Adrenal gland (tissue), 9 donors: ENCODE measurements at regions not wholly inside any gene's neighbourhood (a gene's known extent, or its start where the extent isn't known, plus 50 kb on each side); places are given as distances from the start of the nearest gene placed in this dataset.

ENCODE experiments used
- DNase-seq, 7 donors: peaks; one replicate each; pipeline ENCODE4 v3.0.0-alpha.2; 2019 to 2020
- H3K27ac ChIP-seq, 5 donors: fragments of 200-600 bp; sonication (generic) in 4 of 5; 1 replicate in 3 of 5; 2 replicates in 2 of 5; pipeline versions ENCODE4 v1.5.1 to v1.8.0; 2016 to 2020; ENCODE audit warnings: mild to moderate bottlenecking in 1 of 5
- H3K27me3 ChIP-seq: fragments of 200-600 bp; 2 replicates; pipeline ENCODE4 v1.8.0; 2021
- H3K36me3 ChIP-seq, 2 donors: fragments of 200-600 bp; replicated peaks in 1 of 2; 1 replicate in 1 of 2; 2 replicates in 1 of 2; pipeline versions ENCODE4 v1.5.1 to v1.8.0; 2018 to 2022
- H3K4me1 ChIP-seq, 2 donors: fragments of 200-600 bp; replicated peaks in 1 of 2; 1 replicate in 1 of 2; 2 replicates in 1 of 2; pipeline versions ENCODE4 v1.5.1 to v1.8.0; 2018 to 2021
- H3K4me3 ChIP-seq, 4 donors: fragments of 200-600 bp; sonication (generic) in 3 of 4; one replicate each; pipeline ENCODE4 v1.5.1; 2016 to 2018
- H3K9me3 ChIP-seq, 3 donors: fragments of 200-600 bp; sonication (generic) in 1 of 3; replicated peaks in 1 of 3; 1 replicate in 2 of 3; 2 replicates in 1 of 3; pipeline versions ENCODE4 v1.5.1 to v1.8.0; 2016 to 2021
- POLR2A ChIP-seq, 2 donors: fragments of 450-650 bp; IDR thresholded peaks; one replicate each; pipeline ENCODE4 v1.6.1; 2017; ENCODE audit warnings: antibody characterized with exemption in 2 of 2, mild to moderate bottlenecking in 2 of 2, moderate library complexity in 1 of 2
- WGBS, 4 donors: extraction: QIAGEN DNeasy Blood & Tissue Kit in 2 of 4; methylation state at CpG; one replicate each; pipeline versions ENCODE4 v1.1.5 to v1.1.7; 2013 to 2017; 5-methylcytosine and 5-hydroxymethylcytosine counted together
- intact Hi-C, 2 donors: fragments of 100-400 bp; cut with DNase I; formaldehyde crosslinking; loops; one replicate each; pipeline versions ENCODE4 v1.14.1 to v1.15.0; 2022 to 2023
- TF ChIP-seq, protein P1 (sequence below), 6 experiments: fragments of 450-650 bp in 4 of 6; fragments of 200-600 bp in 2 of 6; sonication (generic) in 1 of 6; IDR thresholded peaks; 1 replicate in 5 of 6; 2 replicates in 1 of 6; pipeline versions ENCODE4 v1.5.1 to v1.8.0; 2016 to 2021; ENCODE audit warnings: antibody characterized with exemption in 6 of 6, mild to moderate bottlenecking in 2 of 6, moderate library complexity in 1 of 6
- donor health status: healthy with polysubstance abuse.
- donor health status: Bipolar disorder and iron deficiency.
- donor health status: DM: yes; HTN: yes; CAD: no.
- donor health status: DM: no; HTN: no; CAD: no.
- donor health status: DM: no; HTN: no; CAD: no.

DNA sequence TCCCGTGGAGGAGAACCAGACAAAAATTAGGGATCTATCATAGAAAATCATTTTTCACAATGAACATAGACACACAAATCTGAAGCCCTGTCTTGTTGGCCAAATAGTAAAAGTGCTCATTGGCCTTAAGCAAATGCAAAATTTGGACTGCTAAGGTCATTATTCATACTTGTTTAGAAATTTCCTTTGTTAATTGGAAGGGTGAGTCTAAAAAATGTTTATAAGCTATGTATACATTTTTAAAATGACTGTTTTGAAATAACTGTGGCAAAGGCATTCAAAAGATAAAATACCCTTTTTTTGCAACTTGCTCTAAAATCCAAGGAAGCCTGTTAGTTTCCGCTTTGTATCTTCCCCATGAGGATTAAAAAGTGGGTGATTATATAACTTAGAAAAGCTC lies 195.0 kb downstream of the ZNF330 start:
- DNase-seq, result no peak
- Histone ChIP-seq H3K4me3 (no peak overlapping the region), H3K27ac (no peak overlapping the region), H3K9me3 (peaks cover 0 to 4% (median 0%) of the 10 kb centered on the region in 3 donors), H3K4me1 (no peaks in the 10 kb centered on the region), H3K36me3 (no peaks in the 10 kb centered on the region), H3K27me3 (no peaks in the 10 kb centered on the region)
- TF ChIP-seq POLR2A (IDR thresholded peaks at IDR 0.05), result no peak
- TF ChIP-seq, protein P1, sequence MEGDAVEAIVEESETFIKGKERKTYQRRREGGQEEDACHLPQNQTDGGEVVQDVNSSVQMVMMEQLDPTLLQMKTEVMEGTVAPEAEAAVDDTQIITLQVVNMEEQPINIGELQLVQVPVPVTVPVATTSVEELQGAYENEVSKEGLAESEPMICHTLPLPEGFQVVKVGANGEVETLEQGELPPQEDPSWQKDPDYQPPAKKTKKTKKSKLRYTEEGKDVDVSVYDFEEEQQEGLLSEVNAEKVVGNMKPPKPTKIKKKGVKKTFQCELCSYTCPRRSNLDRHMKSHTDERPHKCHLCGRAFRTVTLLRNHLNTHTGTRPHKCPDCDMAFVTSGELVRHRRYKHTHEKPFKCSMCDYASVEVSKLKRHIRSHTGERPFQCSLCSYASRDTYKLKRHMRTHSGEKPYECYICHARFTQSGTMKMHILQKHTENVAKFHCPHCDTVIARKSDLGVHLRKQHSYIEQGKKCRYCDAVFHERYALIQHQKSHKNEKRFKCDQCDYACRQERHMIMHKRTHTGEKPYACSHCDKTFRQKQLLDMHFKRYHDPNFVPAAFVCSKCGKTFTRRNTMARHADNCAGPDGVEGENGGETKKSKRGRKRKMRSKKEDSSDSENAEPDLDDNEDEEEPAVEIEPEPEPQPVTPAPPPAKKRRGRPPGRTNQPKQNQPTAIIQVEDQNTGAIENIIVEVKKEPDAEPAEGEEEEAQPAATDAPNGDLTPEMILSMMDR (IDR thresholded peaks at IDR 0.05), result no peak
- 41 to 78% (median 75%) methylated on average over 2 of the region's 2 CpGs for WGBS, 4 donors
- intact Hi-C loops, result no loop called here

DNA sequence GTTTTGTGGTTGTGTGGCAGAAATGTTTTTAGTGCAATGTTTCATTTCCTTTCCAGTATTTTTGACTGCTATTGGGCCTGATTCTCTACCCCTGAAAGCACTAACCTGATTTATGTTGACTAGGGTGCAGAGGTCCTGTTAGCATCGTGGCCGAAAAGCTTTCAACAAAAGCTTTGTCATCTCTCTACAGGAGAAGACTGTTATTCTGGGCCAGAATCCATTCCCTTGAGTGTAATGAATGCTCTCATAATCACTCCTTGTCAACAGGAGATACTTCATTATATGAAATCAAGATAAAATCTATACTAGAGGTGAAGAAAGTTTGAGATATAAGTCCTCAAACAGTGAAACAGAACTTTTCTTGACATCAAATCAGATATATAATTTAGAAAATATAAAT lies 195.5 kb downstream of the ZNF330 start:
- TF ChIP-seq, protein P1 (IDR thresholded peaks at IDR 0.05), result no peak
- no peak for TF ChIP-seq POLR2A (IDR thresholded peaks at IDR 0.05)
- H3K36me3 ChIP-seq, result no peaks in the 10 kb centered on the region
- H3K4me1 ChIP-seq, result no peaks in the 10 kb centered on the region
- H3K4me3 ChIP-seq, result no peak overlapping the region
- intact Hi-C loops, result no loop called here
- 20 to 56% (median 47%) methylated on average over 2 of the region's 2 CpGs for WGBS, 4 donors
- H3K9me3 ChIP-seq, result peaks cover 0 to 4% (median 3%) of the 10 kb centered on the region in 3 donors
- H3K27me3 ChIP-seq, result no peaks in the 10 kb centered on the region
- H3K27ac ChIP-seq, result no peak overlapping the region
- no peak for DNase-seq

DNA sequence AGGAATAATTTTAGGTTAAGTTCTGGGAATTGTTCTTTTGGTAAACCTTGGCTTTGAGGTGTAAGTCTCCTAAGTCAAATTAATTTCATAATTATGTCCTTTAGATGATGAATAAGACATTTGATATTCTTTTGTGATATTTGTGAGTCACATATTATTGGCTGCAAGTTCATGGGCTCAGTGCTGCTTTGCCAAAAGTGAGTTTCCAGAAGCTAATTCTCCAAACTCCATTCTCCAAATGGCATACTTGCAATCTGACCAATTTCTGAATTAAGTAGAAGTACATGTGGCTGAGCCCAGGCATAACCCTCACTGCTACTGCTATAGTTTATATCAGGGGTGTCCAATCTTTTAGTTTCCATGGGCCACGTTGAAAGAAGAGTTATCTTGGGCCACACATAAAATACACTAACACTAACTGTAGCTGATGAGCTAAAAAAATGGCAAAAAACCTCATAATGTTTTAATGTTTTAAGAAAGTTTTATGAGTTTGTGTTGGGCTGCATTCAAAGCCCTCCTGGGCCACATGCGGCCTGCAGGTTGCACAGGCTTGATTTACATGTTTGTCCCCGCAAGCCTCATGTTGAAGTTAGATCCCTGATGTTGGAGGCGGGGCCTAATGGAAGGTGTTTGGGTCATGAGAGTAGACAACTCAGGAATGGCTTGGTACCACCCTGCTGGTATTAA lies 196.1 kb downstream of the ZNF330 start:
- Histone ChIP-seq H3K36me3 (no peaks in the 10 kb centered on the region), H3K4me1 (no peaks in the 10 kb centered on the region), H3K4me3 (no peak overlapping the region), H3K27ac (no peak overlapping the region), H3K27me3 (no peaks in the 10 kb centered on the region), H3K9me3 (peaks cover 0 to 4% (median 3%) of the 10 kb centered on the region in 3 donors)
- 63 to 79% (median 68%) methylated on average over 4 of the region's 4 CpGs for WGBS, 4 donors
- TF ChIP-seq, protein P1 (IDR thresholded peaks at IDR 0.05), result no peak
- TF ChIP-seq POLR2A (IDR thresholded peaks at IDR 0.05), result no peak
- intact Hi-C loops, result no loop called here
- DNase-seq, result no peak

DNA sequence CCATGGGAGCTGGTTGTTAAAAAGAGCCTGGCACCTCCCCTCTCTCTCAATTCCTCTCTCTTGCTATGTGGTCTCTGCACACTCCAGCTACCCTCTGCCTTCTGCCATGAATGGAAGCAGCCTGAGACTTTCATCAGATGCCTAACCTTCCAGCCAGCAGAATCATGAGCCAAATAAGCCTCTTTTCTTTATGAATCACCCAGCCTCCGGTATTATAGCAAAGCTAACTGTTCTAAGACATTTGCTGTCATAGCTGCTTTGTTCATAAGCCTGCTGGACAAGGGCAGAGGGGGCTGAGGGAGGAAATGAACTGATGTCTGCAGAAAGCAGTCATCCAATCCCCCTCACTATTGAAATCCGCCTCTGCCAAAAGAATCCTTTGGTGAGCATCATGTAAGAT lies 196.7 kb downstream of the ZNF330 start:
- no peak for DNase-seq
- TF ChIP-seq, protein P1 (IDR thresholded peaks at IDR 0.05), result no peak
- TF ChIP-seq POLR2A (IDR thresholded peaks at IDR 0.05), result no peak
- intact Hi-C loops, result no loop called here
- Histone ChIP-seq H3K27ac (no peak overlapping the region), H3K9me3 (peaks cover 0 to 4% (median 3%) of the 10 kb centered on the region in 3 donors), H3K4me3 (no peak overlapping the region), H3K36me3 (no peaks in the 10 kb centered on the region), H3K27me3 (no peaks in the 10 kb centered on the region), H3K4me1 (no peaks in the 10 kb centered on the region)
- 79 to 89% (median 83%) methylated on average over 2 of the region's 2 CpGs for WGBS, 4 donors
